ENCODE measurements at regions not wholly inside any gene's neighbourhood (a gene's known extent, or its start where the extent isn't known, plus 50 kb on each side); places are given as distances from the start of the nearest gene placed in this dataset.

- no peak overlapping the region for H3K4me3 ChIP-seq (ENCODE audit: low read depth, poor library complexity, severe bottlenecking)
- DNase-seq (ENCODE audit: low spot score in 2 of 2): no peak
- intact Hi-C loops (cut with DNase I; ENCODE audit: low total_unique reads): no loop called here
- TF ChIP-seq POLR2A (IDR thresholded peaks at IDR 0.05) (no peak), CTCF (IDR thresholded peaks at IDR 0.05) (no peak)
- 73 to 77% methylated on average over 5 of the region's 5 CpGs for WGBS, 2 donors
These were observed 148.3 kb downstream of the IRX2 start for GRCh38 chr5:2603272-2603575.

- H3K4me3 ChIP-seq (ENCODE audit: low read depth, poor library complexity, severe bottlenecking): no peak overlapping the region
- TF ChIP-seq POLR2A (IDR thresholded peaks at IDR 0.05): no peak
- TF ChIP-seq CTCF (IDR thresholded peaks at IDR 0.05): no peak
- WGBS, 2 donors: 39 to 40% methylated on average over 7 of the region's 7 CpGs
- no peak for DNase-seq (ENCODE audit: low spot score in 2 of 2)
- intact Hi-C loops (cut with DNase I; ENCODE audit: low total_unique reads): no loop called here
These were observed 148.8 kb downstream of the IRX2 start for GRCh38 chr5:2602451-2603271.

GRCh38 chr5:2598503-2598902 lies 153.0 kb downstream of the IRX2 start:
- DNase-seq (ENCODE audit: low spot score in 2 of 2): no peak
- 86 to 94% methylated on average over 1 of the region's 1 CpG for WGBS, 2 donors
- no peak overlapping the region for H3K4me3 ChIP-seq (ENCODE audit: low read depth, poor library complexity, severe bottlenecking)
- TF ChIP-seq POLR2A (IDR thresholded peaks at IDR 0.05) (no peak), CTCF (IDR thresholded peaks at IDR 0.05) (no peak)
- intact Hi-C loops (cut with DNase I; ENCODE audit: low total_unique reads): no loop called here

GRCh38 chr5:2594701-2595100 lies 156.8 kb downstream of the IRX2 start:
- intact Hi-C loops (cut with DNase I; ENCODE audit: low total_unique reads): no loop called here
- WGBS, 2 donors: 83 to 93% methylated on average over 1 of the region's 1 CpG
- no peak overlapping the region for H3K4me3 ChIP-seq (ENCODE audit: low read depth, poor library complexity, severe bottlenecking)
- no peak for TF ChIP-seq CTCF (IDR thresholded peaks at IDR 0.05)
- TF ChIP-seq POLR2A (IDR thresholded peaks at IDR 0.05): no peak
- no peak for DNase-seq (ENCODE audit: low spot score in 2 of 2)

GRCh38 chr5:2592766-2593165 lies 158.7 kb downstream of the IRX2 start:
- H3K4me3 ChIP-seq (ENCODE audit: low read depth, poor library complexity, severe bottlenecking): no peak overlapping the region
- DNase-seq (ENCODE audit: low spot score in 2 of 2): no peak
- 50 to 52% methylated on average over 10 of the region's 10 CpGs for WGBS, 2 donors
- intact Hi-C loops (cut with DNase I; ENCODE audit: low total_unique reads): no loop called here
- TF ChIP-seq POLR2A (IDR thresholded peaks at IDR 0.05): no peak
- no peak for TF ChIP-seq CTCF (IDR thresholded peaks at IDR 0.05)

All from lower leg skin (tissue), 4 donors.